ENCODE measurements at regions not wholly inside any gene's neighbourhood (a gene's known extent, or its start where the extent isn't known, plus 50 kb on each side); places are given as distances from the start of the nearest gene placed in this dataset.

- Mint-ChIP-seq H3K4me1 (no peaks in the 10 kb centered on the region), H3K4me3 (no peak overlapping the region), H3K27me3 (no peaks in the 10 kb centered on the region), H3K9me3 (ENCODE audit: insufficient read depth) (peaks cover 3% of the 10 kb centered on the region), H3K27ac (no peak overlapping the region)
- no peak for TF ChIP-seq CTCF (IDR thresholded peaks at IDR 0.05)
- no peak for TF ChIP-seq EZH2 (IDR thresholded peaks at IDR 0.05; ENCODE audit: borderline replicate concordance, insufficient read depth, low read depth, low read length, poor library complexity, severe bottlenecking)
- Histone ChIP-seq H3K4me2 (replicated peaks; ENCODE audit: low read depth, low read length, poor library complexity, severe bottlenecking) (no peak overlapping the region), H2AFZ (ENCODE audit: insufficient read depth, low read depth, low read length, poor library complexity, severe bottlenecking) (no peak overlapping the region), H3K27me3 (replicated peaks in 1 of 4; ENCODE audit: control extremely low read depth in 1 of 4, control insufficient read depth in 3 of 4, insufficient read depth in 4 of 4, low read length in 3 of 4) (no peaks in the 10 kb centered on the region), H3K9ac (ENCODE audit: low read length) (no peak overlapping the region), H3K4me3 (ENCODE audit: control extremely low read depth in 1 of 5, extremely low read depth in 1 of 5, insufficient read depth in 1 of 5, low read depth in 2 of 5, low read length in 4 of 5) (no peak overlapping the region), H3K9me3 (ENCODE audit: control extremely low read depth in 1 of 3, control insufficient read depth in 2 of 3, insufficient read depth in 1 of 3, low read length in 2 of 3) (peaks cover 0 to 5% (median 0%) of the 10 kb centered on the region in 3 donors), H3K79me2 (ENCODE audit: control insufficient read depth, insufficient read depth, low read length) (no peaks in the 10 kb centered on the region), H3K4me1 (ENCODE audit: control insufficient read depth in 2 of 2, insufficient read depth in 2 of 2, low read length in 2 of 2) (no peaks in the 10 kb centered on the region), H4K20me1 (ENCODE audit: control insufficient read depth, insufficient read depth, low read length, poor library complexity, severe bottlenecking) (no peaks in the 10 kb centered on the region), H3K36me3 (replicated peaks in 1 of 2; ENCODE audit: control extremely low read depth in 1 of 2, control insufficient read depth in 1 of 2, extremely low read depth in 1 of 2, insufficient read depth in 2 of 2, low read length in 1 of 2) (no peaks in the 10 kb centered on the region), H3K27ac (ENCODE audit: low read length in 2 of 2) (no peak overlapping the region)
- CTCF ChIA-PET, result no interaction called here
- WGBS (ENCODE audit: insufficient coverage), result 50% methylated on average over 1 of the region's 2 CpGs
- intact Hi-C loops (cut with micrococcal nuclease), result no loop called here
- ATAC-seq (ENCODE audit: low read depth) (no peak), DNase-seq (no peak)
- POLR2A ChIA-PET, result no interaction called here
These were observed 391.5 kb downstream of the GASK1B start for GRCh38 chr4:157781361-157781760.

GRCh38 chr4:157779081-157779480 is 393.7 kb downstream of the GASK1B start:
- CTCF ChIA-PET, result no interaction called here
- no peaks in the 10 kb centered on the region for H3K4me1 ChIP-seq (ENCODE audit: control insufficient read depth in 2 of 2, insufficient read depth in 2 of 2, low read length in 2 of 2)
- POLR2A ChIA-PET, result no interaction called here

More at GRCh38 chr4:157779081-157779480, 393.7 kb downstream of the GASK1B start:
- Histone ChIP-seq H4K20me1 (ENCODE audit: control insufficient read depth, insufficient read depth, low read length, poor library complexity, severe bottlenecking) (no peaks in the 10 kb centered on the region), H2AFZ (ENCODE audit: insufficient read depth, low read depth, low read length, poor library complexity, severe bottlenecking) (no peak overlapping the region), H3K27ac (ENCODE audit: low read length in 2 of 2) (no peak overlapping the region), H3K4me3 (ENCODE audit: control extremely low read depth in 1 of 5, extremely low read depth in 1 of 5, insufficient read depth in 1 of 5, low read depth in 2 of 5, low read length in 4 of 5) (no peak overlapping the region), H3K79me2 (ENCODE audit: control insufficient read depth, insufficient read depth, low read length) (no peaks in the 10 kb centered on the region), H3K9ac (ENCODE audit: low read length) (no peak overlapping the region), H3K4me2 (replicated peaks; ENCODE audit: low read depth, low read length, poor library complexity, severe bottlenecking) (no peak overlapping the region), H3K9me3 (ENCODE audit: control extremely low read depth in 1 of 3, control insufficient read depth in 2 of 3, insufficient read depth in 1 of 3, low read length in 2 of 3) (no peaks in the 10 kb centered on the region), H3K27me3 (replicated peaks in 1 of 4; ENCODE audit: control extremely low read depth in 1 of 4, control insufficient read depth in 3 of 4, insufficient read depth in 4 of 4, low read length in 3 of 4) (no peaks in the 10 kb centered on the region), H3K36me3 (replicated peaks in 1 of 2; ENCODE audit: control extremely low read depth in 1 of 2, control insufficient read depth in 1 of 2, extremely low read depth in 1 of 2, insufficient read depth in 2 of 2, low read length in 1 of 2) (no peaks in the 10 kb centered on the region)
- TF ChIP-seq CTCF (IDR thresholded peaks at IDR 0.05) (no peak), EZH2 (IDR thresholded peaks at IDR 0.05; ENCODE audit: borderline replicate concordance, insufficient read depth, low read depth, low read length, poor library complexity, severe bottlenecking) (no peak)
- H3K4me3 Mint-ChIP-seq, result no peak overlapping the region
- ATAC-seq (ENCODE audit: low read depth) (no peak), DNase-seq (no peak)
- H3K27me3 Mint-ChIP-seq, result no peaks in the 10 kb centered on the region
- no peaks in the 10 kb centered on the region for H3K4me1 Mint-ChIP-seq
- no peaks in the 10 kb centered on the region for H3K9me3 Mint-ChIP-seq (ENCODE audit: insufficient read depth)
- intact Hi-C loops (cut with micrococcal nuclease), result no loop called here
- H3K27ac Mint-ChIP-seq, result no peak overlapping the region
- WGBS (ENCODE audit: insufficient coverage), result 50% methylated on average over 1 of the region's 1 CpG

All from B cell (primary cell).